ENCODE measurements at regions not wholly inside any gene's neighbourhood (a gene's known extent, or its start where the extent isn't known, plus 50 kb on each side); places are given as distances from the start of the nearest gene placed in this dataset.
A peak's percentile ranks its signal among the peaks of the same experiment; 100 is the strongest.

- no peaks in the 10 kb centered on the region for H3K36me3 ChIP-seq
- TF ChIP-seq CTCF (IDR thresholded peaks at IDR 0.05) (no peak), POLR2A (IDR thresholded peaks at IDR 0.05) (no peak), POLR2AphosphoS5 (IDR thresholded peaks at IDR 0.05) (no peak), EP300 (IDR thresholded peaks at IDR 0.05; ENCODE audit: low read depth) (no peak)
- no peaks in the 10 kb centered on the region for H3K27me3 ChIP-seq
- H3K27ac ChIP-seq = no peak overlapping the region
- no peak overlapping the region for H3K4me3 ChIP-seq
- DNase-seq = no peak
- intact Hi-C loops (cut with DNase I; ENCODE audit: low total_unique reads) (no loop called here), in situ Hi-C loops (cut with MboI; ENCODE audit: low pct_ligation_motif_present in 1 of 4, low pct_unique_long_range_greater_than_20kb in 1 of 4, low sequenced_read_pairs in 3 of 4) (no loop called here)
- H3K9me3 ChIP-seq = no peaks in the 10 kb centered on the region
- WGBS, 2 donors (ENCODE audit: low coverage in 1 of 2) = 72 to 88% methylated on average over 2 of the region's 2 CpGs
- H3K4me1 ChIP-seq = no peaks in the 10 kb centered on the region
Observed at GRCh38 chr16:51886456-51886855, 660.5 kb downstream of the TOX3 start.

GRCh38 chr16:51884773-51885172, 662.2 kb downstream of the TOX3 start:
- H3K4me3 ChIP-seq = no peak overlapping the region
- 70 to 79% methylated on average over 2 of the region's 2 CpGs for whole genome bisulfite sequencing, 2 donors (ENCODE audit: low coverage in 1 of 2)
- H3K27me3 ChIP-seq = no peaks in the 10 kb centered on the region
- in situ Hi-C loops (cut with MboI; ENCODE audit: low pct_ligation_motif_present in 1 of 4, low pct_unique_long_range_greater_than_20kb in 1 of 4, low sequenced_read_pairs in 3 of 4) = no loop called here
- no peaks in the 10 kb centered on the region for H3K4me1 ChIP-seq
- H3K27ac ChIP-seq = no peak overlapping the region
- TF ChIP-seq POLR2AphosphoS5 (IDR thresholded peaks at IDR 0.05) = no peak
- TF ChIP-seq EP300 (IDR thresholded peaks at IDR 0.05; ENCODE audit: low read depth) = no peak
- TF ChIP-seq CTCF (IDR thresholded peaks at IDR 0.05) = no peak
- TF ChIP-seq POLR2A (IDR thresholded peaks at IDR 0.05) = no peak
- intact Hi-C loops (cut with DNase I; ENCODE audit: low total_unique reads) = no loop called here
- H3K9me3 ChIP-seq = no peaks in the 10 kb centered on the region
- no peaks in the 10 kb centered on the region for H3K36me3 ChIP-seq
- DNase-seq = no peak

- peak overlapping the region in 1 of 4 donors; percentile 24 for H3K27ac ChIP-seq
- in situ Hi-C loops (cut with MboI; ENCODE audit: low pct_ligation_motif_present in 1 of 4, low pct_unique_long_range_greater_than_20kb in 1 of 4, low sequenced_read_pairs in 3 of 4) = no loop called here
- H3K27me3 ChIP-seq = no peaks in the 10 kb centered on the region
- no peaks in the 10 kb centered on the region for H3K36me3 ChIP-seq
- DNase-seq = no peak
- WGBS, 2 donors (ENCODE audit: low coverage in 1 of 2) = 86 to 91% methylated on average over 3 of the region's 3 CpGs
- H3K4me3 ChIP-seq = no peak overlapping the region
- intact Hi-C loops (cut with DNase I; ENCODE audit: low total_unique reads) = no loop called here
- H3K4me1 ChIP-seq = no peaks in the 10 kb centered on the region
- no peaks in the 10 kb centered on the region for H3K9me3 ChIP-seq
- TF ChIP-seq CTCF (IDR thresholded peaks at IDR 0.05) (no peak), EP300 (IDR thresholded peaks at IDR 0.05; ENCODE audit: low read depth) (no peak), POLR2AphosphoS5 (IDR thresholded peaks at IDR 0.05) (no peak), POLR2A (IDR thresholded peaks at IDR 0.05) (no peak)
Observed at GRCh38 chr16:51881731-51882130, 665.2 kb downstream of the TOX3 start.

GRCh38 chr16:51880776-51881175, 666.2 kb downstream of the TOX3 start:
- H3K27ac ChIP-seq = peak overlapping the region; percentile 35 to 49 (median 47)
- no peaks in the 10 kb centered on the region for H3K36me3 ChIP-seq
- no peaks in the 10 kb centered on the region for H3K4me1 ChIP-seq
- H3K27me3 ChIP-seq = no peaks in the 10 kb centered on the region
- no peak overlapping the region for H3K4me3 ChIP-seq
- WGBS, 2 donors (ENCODE audit: low coverage in 1 of 2) = 11 to 32% methylated on average over 1 to 4 of the region's 4 CpGs
- TF ChIP-seq CTCF (IDR thresholded peaks at IDR 0.05) (no peak), POLR2AphosphoS5 (IDR thresholded peaks at IDR 0.05) (peak in 1 of 3 donors; percentile 49)
- DNase-seq = no peak
- H3K9me3 ChIP-seq = no peaks in the 10 kb centered on the region
- intact Hi-C loops (cut with DNase I; ENCODE audit: low total_unique reads) (no loop called here), in situ Hi-C loops (cut with MboI; ENCODE audit: low pct_ligation_motif_present in 1 of 4, low pct_unique_long_range_greater_than_20kb in 1 of 4, low sequenced_read_pairs in 3 of 4) (no loop called here)

All from transverse colon (tissue), 4 donors.